Astrocyte (in vitro differentiated cells and primary cell): ENCODE measurements at regions not wholly inside any gene's neighbourhood (a gene's known extent, or its start where the extent isn't known, plus 50 kb on each side); places are given as distances from the start of the nearest gene placed in this dataset.

Experiments used
- EZH2 ChIP-seq: IDR thresholded peaks from 2 replicates; pipeline ENCODE4 v1.6.1; 2012; ENCODE audit warnings: mild to moderate bottlenecking, low read length, inconsistent platforms; ENCODE audit not compliant: insufficient read depth
- TF ChIP-seq, protein P1 (sequence below): IDR thresholded peaks from 2 replicates; pipeline ENCODE4 v1.5.1; 2011; ENCODE audit warnings: low read depth, mild to moderate bottlenecking, inconsistent platforms, low read length, moderate library complexity; ENCODE audit not compliant: insufficient read depth

- TF ChIP-seq, protein P1, sequence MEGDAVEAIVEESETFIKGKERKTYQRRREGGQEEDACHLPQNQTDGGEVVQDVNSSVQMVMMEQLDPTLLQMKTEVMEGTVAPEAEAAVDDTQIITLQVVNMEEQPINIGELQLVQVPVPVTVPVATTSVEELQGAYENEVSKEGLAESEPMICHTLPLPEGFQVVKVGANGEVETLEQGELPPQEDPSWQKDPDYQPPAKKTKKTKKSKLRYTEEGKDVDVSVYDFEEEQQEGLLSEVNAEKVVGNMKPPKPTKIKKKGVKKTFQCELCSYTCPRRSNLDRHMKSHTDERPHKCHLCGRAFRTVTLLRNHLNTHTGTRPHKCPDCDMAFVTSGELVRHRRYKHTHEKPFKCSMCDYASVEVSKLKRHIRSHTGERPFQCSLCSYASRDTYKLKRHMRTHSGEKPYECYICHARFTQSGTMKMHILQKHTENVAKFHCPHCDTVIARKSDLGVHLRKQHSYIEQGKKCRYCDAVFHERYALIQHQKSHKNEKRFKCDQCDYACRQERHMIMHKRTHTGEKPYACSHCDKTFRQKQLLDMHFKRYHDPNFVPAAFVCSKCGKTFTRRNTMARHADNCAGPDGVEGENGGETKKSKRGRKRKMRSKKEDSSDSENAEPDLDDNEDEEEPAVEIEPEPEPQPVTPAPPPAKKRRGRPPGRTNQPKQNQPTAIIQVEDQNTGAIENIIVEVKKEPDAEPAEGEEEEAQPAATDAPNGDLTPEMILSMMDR = no peak
- TF ChIP-seq EZH2 = no peak
Measured at GRCh38 chr2:106272216-106272807, 78.2 kb upstream of the UXS1 start.
